SU-DHL-6 (cell line): ENCODE measurements at regions not wholly inside any gene's neighbourhood (a gene's known extent, or its start where the extent isn't known, plus 50 kb on each side); places are given as distances from the start of the nearest gene placed in this dataset.

Experiments used
- CTCF ChIP-seq: fragments of 200-600 bp; sonication (generic); IDR thresholded peaks from one replicate; pipeline ENCODE4 v1.5.1; 2017; ENCODE audit warnings: antibody characterized with exemption, mild to moderate bottlenecking, low read length, moderate library complexity; ENCODE audit not compliant: insufficient read depth, poor library complexity, severe bottlenecking
- EZH2phosphoT487 ChIP-seq: fragments of 200-600 bp; sonication (generic), shearing (Covaris generic); conservative IDR thresholded peaks from 2 replicates; pipeline ENCODE4 v1.6.1; 2018; ENCODE audit warnings: mild to moderate bottlenecking, antibody characterized with exemption, low read length, moderate library complexity, mixed read lengths

GRCh38 chr3:182620723-182621434 lies 172.4 kb upstream of the ATP11B start:
- TF ChIP-seq EZH2phosphoT487 (no peak), CTCF (no peak)
